ENCODE measurements at regions not wholly inside any gene's neighbourhood (a gene's known extent, or its start where the extent isn't known, plus 50 kb on each side); places are given as distances from the start of the nearest gene placed in this dataset.

- Histone ChIP-seq H3K9me2 (replicated peaks; ENCODE audit: low read depth, low read length) (no peaks in the 10 kb centered on the region), H3K4me1 (ENCODE audit: insufficient read depth, low read length, poor library complexity, severe bottlenecking) (peaks cover 3% of the 10 kb centered on the region), H3K36me3 (ENCODE audit: insufficient read depth, low read length) (no peaks in the 10 kb centered on the region), H4K20me1 (ENCODE audit: insufficient read depth, low read length, poor library complexity, severe bottlenecking) (no peaks in the 10 kb centered on the region), H3K4me2 (ENCODE audit: low read depth, low read length, poor library complexity, severe bottlenecking) (no peak overlapping the region), H3K79me2 (ENCODE audit: insufficient read depth, low read length) (no peaks in the 10 kb centered on the region), H3F3A (ENCODE audit: low read depth) (no peaks in the 10 kb centered on the region), H2AFZ (ENCODE audit: low read length) (no peak overlapping the region), H3K9ac (ENCODE audit: low read depth, low read length, poor library complexity, severe bottlenecking) (no peak overlapping the region), H3K27me3 (ENCODE audit: insufficient read depth, low read length, poor library complexity, severe bottlenecking) (no peaks in the 10 kb centered on the region), H3K4me3 (ENCODE audit: low read length, poor library complexity, severe bottlenecking) (no peak overlapping the region), H3K9me3 (ENCODE audit: insufficient read depth, low read depth, low read length) (no peaks in the 10 kb centered on the region)
- no peak for TF ChIP-seq CTCF (conservative IDR thresholded peaks at IDR 0.05; ENCODE audit: low read length)
- no peak for TF ChIP-seq EZH2phosphoT487 (IDR thresholded peaks at IDR 0.05; ENCODE audit: borderline replicate concordance)
These were observed 50.6 kb upstream of the GALNT9 start for GRCh38 chr12:132379996-132380395.

- Histone ChIP-seq H3F3A (ENCODE audit: low read depth) (no peaks in the 10 kb centered on the region), H3K36me3 (ENCODE audit: insufficient read depth, low read length) (no peaks in the 10 kb centered on the region), H3K9ac (ENCODE audit: low read depth, low read length, poor library complexity, severe bottlenecking) (no peak overlapping the region), H3K4me1 (ENCODE audit: insufficient read depth, low read length, poor library complexity, severe bottlenecking) (peaks cover 3% of the 10 kb centered on the region), H3K79me2 (ENCODE audit: insufficient read depth, low read length) (no peaks in the 10 kb centered on the region), H3K9me3 (ENCODE audit: insufficient read depth, low read depth, low read length) (no peaks in the 10 kb centered on the region), H3K4me2 (ENCODE audit: low read depth, low read length, poor library complexity, severe bottlenecking) (no peak overlapping the region), H2AFZ (ENCODE audit: low read length) (no peak overlapping the region), H3K9me2 (replicated peaks; ENCODE audit: low read depth, low read length) (no peaks in the 10 kb centered on the region), H3K27me3 (ENCODE audit: insufficient read depth, low read length, poor library complexity, severe bottlenecking) (no peaks in the 10 kb centered on the region), H4K20me1 (ENCODE audit: insufficient read depth, low read length, poor library complexity, severe bottlenecking) (no peaks in the 10 kb centered on the region), H3K4me3 (ENCODE audit: low read length, poor library complexity, severe bottlenecking) (no peak overlapping the region)
- TF ChIP-seq CTCF (conservative IDR thresholded peaks at IDR 0.05; ENCODE audit: low read length) (no peak), EZH2phosphoT487 (IDR thresholded peaks at IDR 0.05; ENCODE audit: borderline replicate concordance) (no peak)
These were observed 50.2 kb upstream of the GALNT9 start for GRCh38 chr12:132379576-132379975.
